OCI-M2 (cell line): ENCODE measurements at regions not wholly inside any gene's neighbourhood (a gene's known extent, or its start where the extent isn't known, plus 50 kb on each side); places are given as distances from the start of the nearest gene placed in this dataset.
"Not testable (repeated sequence)": the region's sequence is repeated elsewhere in the genome, so short reads cannot be mapped to it uniquely, and the experiment has no call there.

ENCODE experiments used
- DNase-seq: peaks from one replicate; lab custom pipeline; 2025; ENCODE audit not compliant: unreplicated experiment; lab: John Stamatoyannopoulos, UW

DNA sequence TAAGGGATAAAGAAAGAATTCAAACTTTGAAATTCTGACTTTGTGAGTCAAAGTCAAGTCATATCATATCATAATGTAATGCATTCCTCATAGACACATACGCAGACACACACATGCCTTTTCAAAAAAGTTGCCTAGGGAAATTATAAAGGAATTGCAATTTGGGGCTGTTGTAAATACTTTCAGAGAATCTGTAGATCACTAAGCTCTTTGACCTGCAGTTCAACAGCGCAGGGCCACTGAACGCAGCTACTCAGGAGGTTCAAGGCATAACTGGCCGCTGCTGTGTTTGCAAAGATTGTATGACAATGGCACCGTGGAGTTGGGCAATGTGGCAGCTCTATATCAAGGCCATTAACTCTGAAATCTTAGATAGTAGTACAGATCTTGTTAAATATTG lies 188.4 kb upstream of the THRB start:
- DNase-seq = no peak

DNA sequence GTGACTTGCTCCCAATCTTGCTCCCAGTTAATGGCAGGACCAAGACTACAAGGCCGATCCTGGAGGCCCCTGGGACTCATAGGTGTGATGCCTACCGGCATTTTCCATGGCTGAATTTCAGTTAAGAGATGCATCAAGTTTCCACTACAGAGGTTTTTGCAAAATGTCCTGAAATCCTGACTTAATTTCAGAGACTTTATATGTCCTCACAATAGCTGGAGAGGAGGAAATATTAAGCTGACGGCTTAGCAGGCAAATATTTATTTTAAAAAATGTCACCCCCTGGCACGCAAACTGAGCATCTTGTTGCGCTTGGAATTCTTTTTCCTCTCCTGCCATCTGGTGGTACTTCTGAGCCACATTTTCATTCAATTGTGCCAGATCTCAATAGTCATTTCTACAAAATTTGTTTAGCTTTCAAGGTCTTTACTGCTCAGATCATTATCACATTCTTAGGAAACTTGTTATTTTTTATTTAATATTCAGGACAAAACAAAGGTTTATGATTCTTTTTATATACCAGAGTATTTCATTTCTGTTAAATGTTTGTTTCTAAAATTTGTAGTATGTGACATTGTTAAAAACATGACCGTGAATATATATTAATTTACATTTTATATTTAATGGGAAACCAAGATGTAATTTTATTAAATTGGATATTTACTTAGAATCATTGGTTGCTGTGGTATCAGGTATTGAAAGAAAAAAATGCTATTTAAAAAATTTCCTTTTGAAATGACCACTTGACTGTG lies 189.2 kb upstream of the THRB start:
- DNase-seq = no peak

DNA sequence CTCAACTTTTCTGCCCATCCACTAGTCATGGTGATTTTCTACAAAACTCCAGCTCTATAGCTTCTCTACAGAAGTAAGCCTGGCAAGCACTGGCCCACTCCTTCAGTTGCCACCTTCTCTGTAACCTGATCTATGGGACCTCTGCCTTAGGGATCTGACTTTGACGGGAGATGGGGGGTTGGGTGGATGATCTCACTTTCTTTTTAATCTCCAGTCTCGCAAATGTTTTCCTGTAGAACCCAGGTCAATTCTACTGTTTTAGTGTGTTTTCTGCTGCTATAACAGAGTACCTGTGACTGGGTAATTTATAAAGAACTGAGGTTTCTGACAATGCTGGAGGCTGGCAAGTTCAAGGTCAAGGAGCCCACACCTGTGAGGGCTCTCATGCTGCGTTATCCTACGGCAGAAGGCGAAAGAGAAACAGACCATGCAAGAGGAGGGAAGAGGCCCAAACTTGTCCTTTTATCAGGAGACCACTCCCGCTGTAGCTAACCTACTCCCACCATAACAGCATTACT lies 189.9 kb upstream of the THRB start:
- no peak for DNase-seq

GRCh38 chr3:24686808-24687207 lies 192.2 kb upstream of the THRB start:
- no peak for DNase-seq

DNA sequence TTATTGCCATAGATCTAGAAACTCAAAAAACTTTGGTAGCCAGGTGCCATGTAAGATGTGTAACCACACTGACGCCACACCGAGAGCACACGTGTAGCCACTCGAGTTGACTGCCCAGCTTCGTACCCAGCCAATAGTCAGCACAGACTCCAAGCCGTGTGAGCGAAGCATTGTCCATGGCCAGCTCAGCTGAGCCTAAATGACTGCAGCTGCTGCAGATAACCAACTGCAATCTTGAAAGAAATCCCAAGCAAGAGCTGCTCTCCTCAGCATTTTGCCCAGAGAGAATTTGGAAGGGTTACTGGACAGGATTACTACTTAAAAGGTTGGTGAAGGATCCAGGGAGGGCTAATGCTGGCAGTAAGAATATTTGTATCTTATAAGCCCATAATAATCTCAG lies 193.0 kb upstream of the THRB start:
- no peak for DNase-seq

DNA sequence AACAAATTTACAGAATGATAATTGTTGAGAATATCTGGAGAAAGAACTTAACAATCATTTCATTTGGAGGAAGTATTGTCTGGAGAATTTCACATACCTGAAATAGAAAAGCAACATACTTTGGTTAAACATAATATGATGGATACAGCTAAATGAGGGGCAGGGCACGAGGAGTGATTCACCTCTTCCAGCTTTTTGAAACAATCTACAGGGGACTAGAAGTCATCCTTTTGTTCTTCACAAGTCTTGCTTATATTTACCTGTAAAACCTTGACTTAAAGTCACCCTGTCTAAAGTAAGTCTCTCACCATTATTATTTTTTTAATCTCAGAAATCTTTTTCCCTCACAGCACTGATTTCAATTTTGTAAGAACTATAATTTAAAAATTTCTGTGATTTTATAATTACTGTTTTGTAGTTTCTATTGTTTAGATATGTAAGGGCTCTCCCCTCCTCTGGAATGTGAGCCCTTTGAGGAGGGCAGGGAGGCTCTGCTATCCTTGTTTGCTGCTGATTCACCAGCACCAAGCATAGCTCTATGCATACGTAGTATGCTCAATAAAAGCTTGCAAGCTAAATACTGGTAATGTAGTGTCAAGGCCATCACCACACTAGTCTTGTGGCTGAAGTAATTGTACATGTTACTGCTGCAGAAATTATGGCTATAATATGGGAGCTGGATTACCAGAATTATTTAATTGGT lies 193.9 kb upstream of the THRB start:
- no peak for DNase-seq

- no peak for DNase-seq
These were observed 194.7 kb upstream of the THRB start for GRCh38 chr3:24689353-24689752.

DNA sequence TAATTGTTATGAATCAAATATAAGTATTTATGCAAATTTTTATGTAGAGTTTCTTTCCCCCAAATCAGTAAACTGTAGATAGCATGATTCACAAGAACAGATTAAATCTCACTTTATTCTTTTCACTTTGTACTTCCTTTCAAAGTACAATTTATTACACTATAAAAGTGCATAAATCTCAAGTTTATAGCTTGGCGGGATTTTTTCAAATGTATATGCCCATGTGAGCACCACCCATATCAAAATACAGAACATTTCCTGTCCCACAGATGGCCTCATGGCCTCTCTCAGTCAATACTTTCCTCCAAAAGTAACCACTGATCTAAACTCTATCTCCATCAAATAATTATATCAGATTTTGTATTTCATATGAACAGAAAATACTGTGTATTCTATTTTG lies 196.1 kb upstream of the THRB start:
- no peak for DNase-seq

- not testable (repeated sequence) for DNase-seq
These were observed 204.4 kb upstream of the THRB start for GRCh38 chr3:24699078-24699477.

GRCh38 chr3:24704496-24704895 lies 209.8 kb upstream of the THRB start:
- no peak for DNase-seq

DNA sequence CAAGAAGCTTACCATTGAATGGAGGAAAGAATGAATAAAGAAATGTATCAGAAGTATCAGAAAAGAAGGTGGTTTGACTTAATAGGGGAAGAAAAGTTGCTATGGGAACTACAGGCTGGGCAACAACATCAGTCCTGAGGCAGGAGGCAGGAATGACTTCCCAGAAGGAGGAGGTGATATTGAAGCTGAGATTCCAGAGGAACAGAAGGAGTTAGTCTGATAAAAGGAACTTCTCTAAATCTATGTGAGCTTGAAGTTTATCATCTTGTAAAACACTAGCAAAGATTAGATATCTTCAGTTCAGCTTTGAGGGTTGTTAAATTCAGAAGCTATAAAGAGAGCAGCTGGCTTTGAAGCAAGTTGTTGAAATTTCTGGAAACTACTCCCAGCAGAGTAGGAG lies 213.3 kb upstream of the THRB start:
- no peak for DNase-seq

- DNase-seq = no peak
These were observed 215.3 kb upstream of the THRB start for GRCh38 chr3:24709956-24710355.

DNA sequence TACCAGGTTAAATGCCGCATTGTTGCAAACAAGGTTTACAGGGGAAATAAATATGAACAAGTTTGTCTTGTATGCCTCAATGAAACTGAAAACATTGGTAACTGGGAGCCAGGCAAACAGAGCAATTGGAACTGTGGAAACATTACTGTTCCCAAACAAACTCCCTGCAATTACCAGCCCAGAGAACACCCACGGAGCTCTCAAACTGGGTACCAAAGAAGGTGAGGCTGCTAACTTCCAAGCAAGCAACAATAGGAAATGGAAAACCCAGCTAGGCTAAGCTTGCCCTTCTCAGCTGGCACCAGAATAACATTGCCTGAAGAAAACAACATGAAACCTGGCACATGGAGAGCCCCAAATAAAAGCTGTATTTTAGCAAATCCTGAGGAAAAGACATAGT lies 218.9 kb upstream of the THRB start:
- DNase-seq = no peak

DNA sequence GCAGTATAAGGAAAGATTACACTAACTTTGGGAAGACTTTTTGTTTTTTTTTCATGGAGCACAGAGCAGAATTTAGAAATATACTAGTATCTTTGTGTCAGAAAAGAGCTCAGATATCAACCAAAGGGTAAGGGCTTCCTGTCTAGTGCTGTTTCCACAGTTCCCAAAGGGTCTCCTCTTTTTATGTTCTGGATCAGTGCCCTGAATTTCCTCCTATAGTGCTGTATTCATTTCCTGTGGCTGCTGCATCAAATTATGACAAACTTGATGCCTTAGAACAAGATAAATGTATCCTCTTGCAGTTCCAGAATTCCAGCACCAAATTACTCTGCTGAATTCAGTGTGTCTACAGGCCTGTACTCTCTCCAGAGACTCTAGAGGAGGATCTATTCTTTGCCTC lies 219.8 kb upstream of the THRB start:
- no peak for DNase-seq

GRCh38 chr3:24715171-24715792 lies 220.6 kb upstream of the THRB start:
- DNase-seq = no peak

DNA sequence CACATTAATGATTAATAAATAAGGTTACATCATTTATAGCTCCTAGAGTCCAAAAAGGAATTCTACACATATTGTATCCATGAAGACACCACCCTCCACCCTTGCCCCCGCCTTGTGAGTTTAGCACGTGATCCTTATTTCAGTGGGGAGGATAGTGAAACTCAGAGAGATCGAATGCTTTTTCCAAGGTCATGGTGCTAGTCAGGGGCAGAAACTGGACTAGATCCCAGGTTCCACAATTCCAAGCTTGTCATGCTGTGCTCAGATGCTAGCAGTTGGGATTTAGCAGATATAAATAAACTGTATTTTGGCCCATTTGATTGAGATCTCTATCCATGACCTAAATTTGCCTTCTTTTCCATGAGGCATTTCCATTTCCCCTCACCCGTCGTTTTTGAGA lies 227.4 kb upstream of the THRB start:
- no peak for DNase-seq

DNA sequence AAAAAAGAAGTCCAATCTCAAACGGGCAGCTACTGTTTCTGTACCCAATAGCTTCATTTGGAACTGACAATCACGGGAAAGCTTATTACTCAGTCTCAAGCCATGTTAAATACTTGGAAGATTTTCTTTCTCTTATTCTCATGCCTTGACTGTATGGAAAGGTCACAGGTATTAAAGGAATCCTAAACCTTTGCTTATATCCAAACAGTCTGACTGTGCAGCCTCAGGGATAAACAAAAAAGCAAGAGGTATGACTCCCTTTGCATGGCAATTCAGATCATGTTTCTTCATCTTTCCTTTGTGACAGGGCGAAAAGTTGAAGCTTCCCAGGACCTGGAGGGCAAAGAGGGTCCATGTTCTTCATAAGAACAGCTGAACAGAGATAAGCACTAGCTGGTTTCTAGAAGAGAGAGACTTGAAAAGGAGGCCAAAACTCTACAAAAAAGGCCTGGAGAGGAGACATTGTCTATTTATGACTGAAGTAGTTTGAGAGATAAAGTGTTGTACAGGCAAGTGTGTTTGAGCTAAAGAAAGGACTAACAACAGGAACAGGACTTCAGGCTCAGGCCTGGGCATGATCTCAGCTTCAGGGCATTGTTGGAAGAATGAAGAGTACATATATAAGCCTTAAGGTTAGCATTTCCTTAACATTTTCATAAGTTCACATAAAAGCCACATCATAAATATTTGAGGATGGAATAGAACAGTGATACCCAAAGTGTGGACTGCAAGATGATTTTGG lies 231.0 kb upstream of the THRB start:
- DNase-seq = no peak

- no peak for DNase-seq
These were observed 231.8 kb upstream of the THRB start for GRCh38 chr3:24726423-24726822.

DNA sequence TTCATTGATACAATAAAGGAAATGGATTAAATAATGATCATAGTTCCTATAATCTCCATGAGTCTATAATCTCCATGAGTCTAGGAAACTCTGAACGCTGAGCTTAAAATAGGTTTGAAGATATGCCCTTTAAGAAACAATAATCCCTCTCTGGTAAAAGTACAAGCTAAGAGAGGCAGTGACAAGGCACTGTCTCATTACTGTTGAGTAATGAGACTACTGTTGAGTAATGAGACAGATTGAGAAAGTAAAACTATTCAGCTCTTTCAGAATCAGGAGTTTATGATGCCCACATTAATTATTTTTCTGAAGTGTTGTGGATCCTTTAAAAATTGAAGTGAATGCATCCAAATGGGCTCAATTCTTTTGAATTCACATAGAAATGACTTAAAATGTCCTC lies 235.5 kb upstream of the THRB start:
- DNase-seq = no peak

GRCh38 chr3:24734019-24734418 lies 239.4 kb upstream of the THRB start:
- DNase-seq = no peak

GRCh38 chr3:24736701-24737100 lies 242.1 kb upstream of the THRB start:
- DNase-seq = no peak
